ENCODE measurements at regions not wholly inside any gene's neighbourhood (a gene's known extent, or its start where the extent isn't known, plus 50 kb on each side); places are given as distances from the start of the nearest gene placed in this dataset.

GRCh38 chr6:156126535-156126934 is 650.6 kb upstream of the ARID1B start:
- no peak for DNase-seq (ENCODE audit: low read depth)
- no peak for TF ChIP-seq CTCF (IDR thresholded peaks at IDR 0.05; ENCODE audit: insufficient read depth, low read length, poor library complexity, severe bottlenecking)
- no peak overlapping the region for H3K4me3 ChIP-seq (ENCODE audit: low read depth, low read length)
- H3K27me3 ChIP-seq (ENCODE audit: control insufficient read depth, insufficient read depth, low read length): no peaks in the 10 kb centered on the region
- H3K36me3 ChIP-seq (ENCODE audit: control insufficient read depth, insufficient read depth, low read length): no peaks in the 10 kb centered on the region

GRCh38 chr6:156125844-156126243 is 651.3 kb upstream of the ARID1B start:
- TF ChIP-seq CTCF (IDR thresholded peaks at IDR 0.05; ENCODE audit: insufficient read depth, low read length, poor library complexity, severe bottlenecking): no peak
- Histone ChIP-seq H3K4me3 (ENCODE audit: low read depth, low read length) (no peak overlapping the region), H3K27me3 (ENCODE audit: control insufficient read depth, insufficient read depth, low read length) (no peaks in the 10 kb centered on the region)

GRCh38 chr6:156123731-156124130 is 653.4 kb upstream of the ARID1B start:
- TF ChIP-seq CTCF (IDR thresholded peaks at IDR 0.05; ENCODE audit: insufficient read depth, low read length, poor library complexity, severe bottlenecking): no peak
- Histone ChIP-seq H3K27me3 (ENCODE audit: control insufficient read depth, insufficient read depth, low read length) (no peaks in the 10 kb centered on the region), H3K36me3 (ENCODE audit: control insufficient read depth, insufficient read depth, low read length) (no peaks in the 10 kb centered on the region), H3K4me3 (ENCODE audit: low read depth, low read length) (no peak overlapping the region)
- no peak for DNase-seq (ENCODE audit: low read depth)

More at GRCh38 chr6:156125844-156126243, 651.3 kb upstream of the ARID1B start:
- H3K36me3 ChIP-seq (ENCODE audit: control insufficient read depth, insufficient read depth, low read length): no peaks in the 10 kb centered on the region
- DNase-seq (ENCODE audit: low read depth): no peak

GRCh38 chr6:156121973-156122372 is 655.2 kb upstream of the ARID1B start:
- no peak for TF ChIP-seq CTCF (IDR thresholded peaks at IDR 0.05; ENCODE audit: insufficient read depth, low read length, poor library complexity, severe bottlenecking)
- Histone ChIP-seq H3K27me3 (ENCODE audit: control insufficient read depth, insufficient read depth, low read length) (no peaks in the 10 kb centered on the region), H3K36me3 (ENCODE audit: control insufficient read depth, insufficient read depth, low read length) (no peaks in the 10 kb centered on the region), H3K4me3 (ENCODE audit: low read depth, low read length) (no peak overlapping the region)
- no peak for DNase-seq (ENCODE audit: low read depth)

GRCh38 chr6:156114541-156114940 is 658.9 kb upstream of the NOX3 start:
- H3K36me3 ChIP-seq (ENCODE audit: control insufficient read depth, insufficient read depth, low read length): no peaks in the 10 kb centered on the region
- TF ChIP-seq CTCF (IDR thresholded peaks at IDR 0.05; ENCODE audit: insufficient read depth, low read length, poor library complexity, severe bottlenecking): no peak
- H3K4me3 ChIP-seq (ENCODE audit: low read depth, low read length): no peak overlapping the region
- H3K27me3 ChIP-seq (ENCODE audit: control insufficient read depth, insufficient read depth, low read length): no peaks in the 10 kb centered on the region
- DNase-seq (ENCODE audit: low read depth): no peak

GRCh38 chr6:156113631-156114030 is 658.0 kb upstream of the NOX3 start:
- H3K4me3 ChIP-seq (ENCODE audit: low read depth, low read length): no peak overlapping the region
- H3K27me3 ChIP-seq (ENCODE audit: control insufficient read depth, insufficient read depth, low read length): no peaks in the 10 kb centered on the region
- TF ChIP-seq CTCF (IDR thresholded peaks at IDR 0.05; ENCODE audit: insufficient read depth, low read length, poor library complexity, severe bottlenecking): no peak
- H3K36me3 ChIP-seq (ENCODE audit: control insufficient read depth, insufficient read depth, low read length): no peaks in the 10 kb centered on the region
- no peak for DNase-seq (ENCODE audit: low read depth)
